Adrenal gland (tissue), 9 donors: ENCODE measurements at regions not wholly inside any gene's neighbourhood (a gene's known extent, or its start where the extent isn't known, plus 50 kb on each side); places are given as distances from the start of the nearest gene placed in this dataset.

ENCODE experiments used
- DNase-seq, 7 donors: peaks; one replicate each; pipeline ENCODE4 v3.0.0-alpha.2; 2019 to 2020
- H3K27ac ChIP-seq, 5 donors: fragments of 200-600 bp; sonication (generic) in 4 of 5; 1 replicate in 3 of 5; 2 replicates in 2 of 5; pipeline versions ENCODE4 v1.5.1 to v1.8.0; 2016 to 2020; ENCODE audit warnings: mild to moderate bottlenecking in 1 of 5
- H3K27me3 ChIP-seq: fragments of 200-600 bp; 2 replicates; pipeline ENCODE4 v1.8.0; 2021
- H3K36me3 ChIP-seq, 2 donors: fragments of 200-600 bp; replicated peaks in 1 of 2; 1 replicate in 1 of 2; 2 replicates in 1 of 2; pipeline versions ENCODE4 v1.5.1 to v1.8.0; 2018 to 2022
- H3K4me1 ChIP-seq, 2 donors: fragments of 200-600 bp; replicated peaks in 1 of 2; 1 replicate in 1 of 2; 2 replicates in 1 of 2; pipeline versions ENCODE4 v1.5.1 to v1.8.0; 2018 to 2021
- H3K4me3 ChIP-seq, 4 donors: fragments of 200-600 bp; sonication (generic) in 3 of 4; one replicate each; pipeline ENCODE4 v1.5.1; 2016 to 2018
- H3K9me3 ChIP-seq, 3 donors: fragments of 200-600 bp; sonication (generic) in 1 of 3; replicated peaks in 1 of 3; 1 replicate in 2 of 3; 2 replicates in 1 of 3; pipeline versions ENCODE4 v1.5.1 to v1.8.0; 2016 to 2021
- POLR2A ChIP-seq, 2 donors: fragments of 450-650 bp; IDR thresholded peaks; one replicate each; pipeline ENCODE4 v1.6.1; 2017; ENCODE audit warnings: antibody characterized with exemption in 2 of 2, mild to moderate bottlenecking in 2 of 2, moderate library complexity in 1 of 2
- WGBS, 4 donors: extraction: QIAGEN DNeasy Blood & Tissue Kit in 2 of 4; methylation state at CpG; one replicate each; pipeline versions ENCODE4 v1.1.5 to v1.1.7; 2013 to 2017; 5-methylcytosine and 5-hydroxymethylcytosine counted together
- intact Hi-C, 2 donors: fragments of 100-400 bp; cut with DNase I; formaldehyde crosslinking; loops; one replicate each; pipeline versions ENCODE4 v1.14.1 to v1.15.0; 2022 to 2023
- TF ChIP-seq, protein P1 (sequence below), 6 experiments: fragments of 450-650 bp in 4 of 6; fragments of 200-600 bp in 2 of 6; sonication (generic) in 1 of 6; IDR thresholded peaks; 1 replicate in 5 of 6; 2 replicates in 1 of 6; pipeline versions ENCODE4 v1.5.1 to v1.8.0; 2016 to 2021; ENCODE audit warnings: antibody characterized with exemption in 6 of 6, mild to moderate bottlenecking in 2 of 6, moderate library complexity in 1 of 6
- donor health status: healthy with polysubstance abuse.
- donor health status: Bipolar disorder and iron deficiency.
- donor health status: DM: yes; HTN: yes; CAD: no.
- donor health status: DM: no; HTN: no; CAD: no.
- donor health status: DM: no; HTN: no; CAD: no.

DNA sequence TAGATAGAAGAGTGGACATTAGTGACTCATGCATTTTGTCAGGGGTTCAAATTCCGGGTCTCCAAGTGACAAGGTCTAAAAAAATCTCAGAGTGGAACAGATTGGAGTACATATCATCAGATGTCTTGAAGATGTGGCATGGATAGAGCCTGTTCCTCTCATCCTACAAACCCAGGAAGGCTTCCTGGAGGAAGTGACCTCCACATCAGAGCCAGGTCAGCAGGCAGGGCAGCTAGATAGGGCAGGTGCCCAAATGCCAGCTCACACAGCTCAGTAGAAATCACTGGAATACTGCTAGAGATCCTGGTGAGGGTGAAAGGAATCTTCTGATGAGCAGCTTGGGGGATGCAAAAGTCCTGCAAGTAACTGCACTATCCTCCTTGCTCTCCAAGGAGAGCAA, 196.6 kb upstream of the SDK2 start:
- no peaks in the 10 kb centered on the region for H3K4me1 ChIP-seq
- no peaks in the 10 kb centered on the region for H3K9me3 ChIP-seq
- H3K27ac ChIP-seq: no peak overlapping the region
- no peaks in the 10 kb centered on the region for H3K27me3 ChIP-seq
- TF ChIP-seq, protein P1, sequence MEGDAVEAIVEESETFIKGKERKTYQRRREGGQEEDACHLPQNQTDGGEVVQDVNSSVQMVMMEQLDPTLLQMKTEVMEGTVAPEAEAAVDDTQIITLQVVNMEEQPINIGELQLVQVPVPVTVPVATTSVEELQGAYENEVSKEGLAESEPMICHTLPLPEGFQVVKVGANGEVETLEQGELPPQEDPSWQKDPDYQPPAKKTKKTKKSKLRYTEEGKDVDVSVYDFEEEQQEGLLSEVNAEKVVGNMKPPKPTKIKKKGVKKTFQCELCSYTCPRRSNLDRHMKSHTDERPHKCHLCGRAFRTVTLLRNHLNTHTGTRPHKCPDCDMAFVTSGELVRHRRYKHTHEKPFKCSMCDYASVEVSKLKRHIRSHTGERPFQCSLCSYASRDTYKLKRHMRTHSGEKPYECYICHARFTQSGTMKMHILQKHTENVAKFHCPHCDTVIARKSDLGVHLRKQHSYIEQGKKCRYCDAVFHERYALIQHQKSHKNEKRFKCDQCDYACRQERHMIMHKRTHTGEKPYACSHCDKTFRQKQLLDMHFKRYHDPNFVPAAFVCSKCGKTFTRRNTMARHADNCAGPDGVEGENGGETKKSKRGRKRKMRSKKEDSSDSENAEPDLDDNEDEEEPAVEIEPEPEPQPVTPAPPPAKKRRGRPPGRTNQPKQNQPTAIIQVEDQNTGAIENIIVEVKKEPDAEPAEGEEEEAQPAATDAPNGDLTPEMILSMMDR (IDR thresholded peaks at IDR 0.05): no peak
- TF ChIP-seq POLR2A (IDR thresholded peaks at IDR 0.05): no peak
- no peaks in the 10 kb centered on the region for H3K36me3 ChIP-seq
- DNase-seq: no peak
- intact Hi-C loops: loop anchor here in 1 of 2 donors (10.0 kb wide), 1 partner anchor 56 kb away; no protein-coding TSS in a partner anchor
- 80 to 97% (median 87%) methylated on average over 1 of the region's 1 CpG for WGBS, 4 donors
- no peak overlapping the region for H3K4me3 ChIP-seq

DNA sequence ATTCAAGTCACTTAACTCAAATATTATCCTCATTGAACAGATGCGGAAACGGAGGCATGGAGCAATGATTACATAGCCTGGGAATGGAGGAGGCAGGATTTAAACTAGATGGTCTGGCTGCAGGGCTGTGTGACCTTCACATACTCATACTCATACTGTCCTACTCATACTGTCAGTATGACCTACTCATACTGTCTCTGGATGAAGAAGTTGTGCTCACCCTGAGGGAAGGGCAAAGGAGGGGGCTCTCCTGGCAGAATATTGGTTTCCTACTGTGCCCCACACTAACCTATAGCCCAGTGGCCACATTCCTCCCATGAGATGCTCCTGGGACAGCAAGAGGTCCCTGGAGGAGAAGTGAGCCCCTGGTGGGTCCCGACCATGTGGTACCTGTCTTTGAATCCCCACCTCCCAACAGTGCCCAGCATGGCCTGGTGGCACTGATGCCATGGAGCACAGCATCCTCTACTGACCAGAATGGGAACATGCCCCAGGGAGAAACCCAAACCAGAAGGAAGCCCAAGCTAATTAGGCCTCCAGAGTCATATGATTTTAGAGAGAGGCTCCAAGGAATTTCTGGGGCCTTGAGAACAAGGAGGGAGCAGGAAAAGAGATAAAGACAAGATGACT, 197.3 kb upstream of the SDK2 start:
- Histone ChIP-seq H3K36me3 (no peaks in the 10 kb centered on the region), H3K27me3 (no peaks in the 10 kb centered on the region), H3K4me3 (no peak overlapping the region), H3K4me1 (no peaks in the 10 kb centered on the region), H3K9me3 (no peaks in the 10 kb centered on the region), H3K27ac (no peak overlapping the region)
- 77 to 100% (median 82%) methylated on average over 2 to 3 of the region's 3 CpGs for WGBS, 4 donors
- intact Hi-C loops: loop anchor here in 1 of 2 donors (10.0 kb wide), 1 partner anchor 57 kb away; no protein-coding TSS in a partner anchor
- no peak for DNase-seq
- no peak for TF ChIP-seq POLR2A (IDR thresholded peaks at IDR 0.05)
- TF ChIP-seq, protein P1 (IDR thresholded peaks at IDR 0.05): peak in 3 of 6 experiments; percentile 28 to 47 (median 41)

DNA sequence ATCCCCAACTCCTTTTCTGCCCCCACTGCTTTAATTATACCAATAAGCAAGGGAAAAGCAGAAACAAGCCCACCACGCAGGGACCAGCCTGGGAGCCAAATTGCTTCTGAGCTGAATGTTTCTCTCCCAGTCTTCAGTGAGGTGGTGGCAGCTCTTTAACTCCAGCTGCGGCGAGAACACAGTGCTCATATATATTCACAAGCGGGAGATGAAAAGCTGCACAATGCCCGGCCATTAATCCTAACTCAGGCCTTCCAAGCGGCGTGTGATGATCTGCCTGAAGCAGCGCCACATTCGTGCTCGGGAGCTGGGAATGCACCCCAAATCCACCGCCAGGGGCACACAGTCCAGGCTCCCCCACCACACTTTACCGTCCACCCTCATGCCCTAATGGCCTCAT, 203.7 kb upstream of the SDK2 start:
- Histone ChIP-seq H3K36me3 (no peaks in the 10 kb centered on the region), H3K4me3 (no peak overlapping the region), H3K27me3 (no peaks in the 10 kb centered on the region), H3K9me3 (no peaks in the 10 kb centered on the region), H3K27ac (no peak overlapping the region), H3K4me1 (no peaks in the 10 kb centered on the region)
- TF ChIP-seq POLR2A (IDR thresholded peaks at IDR 0.05): no peak
- TF ChIP-seq, protein P1 (IDR thresholded peaks at IDR 0.05): no peak
- WGBS, 4 donors: 86 to 92% (median 89%) methylated on average over 1 to 12 of the region's 12 CpGs
- intact Hi-C loops: loop anchor here in 1 of 2 donors (10.0 kb wide), 1 partner anchor 63 kb away; no protein-coding TSS in a partner anchor
- DNase-seq: no peak

DNA sequence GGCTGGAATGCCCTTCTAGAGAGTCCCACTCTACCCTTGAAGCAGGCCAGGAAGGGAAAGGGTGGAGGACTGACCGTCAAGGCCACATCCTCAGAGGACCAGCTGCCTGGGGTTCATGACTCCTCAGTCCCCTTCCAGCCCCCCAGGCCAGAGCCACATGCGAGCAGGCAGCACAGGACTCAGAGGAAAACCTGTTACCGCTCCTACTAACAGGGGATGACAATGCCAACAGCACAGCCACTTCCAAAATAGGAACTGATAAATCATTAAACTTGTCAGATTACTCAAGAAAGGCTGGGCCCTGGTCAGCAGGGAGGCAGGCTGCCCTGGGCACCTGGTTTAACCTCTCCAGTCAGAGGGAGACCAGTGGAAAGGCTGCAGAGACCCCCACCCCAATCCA, 206.2 kb upstream of the SDK2 start:
- H3K27ac ChIP-seq: no peak overlapping the region
- no peak overlapping the region for H3K4me3 ChIP-seq
- DNase-seq: no peak
- H3K27me3 ChIP-seq: no peaks in the 10 kb centered on the region
- intact Hi-C loops: no loop called here
- H3K36me3 ChIP-seq: no peaks in the 10 kb centered on the region
- 40 to 56% (median 49%) methylated on average over 2 to 3 of the region's 3 CpGs for WGBS, 4 donors
- TF ChIP-seq, protein P1 (IDR thresholded peaks at IDR 0.05): no peak
- no peak for TF ChIP-seq POLR2A (IDR thresholded peaks at IDR 0.05)
- H3K9me3 ChIP-seq: no peaks in the 10 kb centered on the region
- no peaks in the 10 kb centered on the region for H3K4me1 ChIP-seq
